ENCODE measurements at regions not wholly inside any gene's neighbourhood (a gene's known extent, or its start where the extent isn't known, plus 50 kb on each side); places are given as distances from the start of the nearest gene placed in this dataset.

- TF ChIP-seq ZNF331 (CRISPR knock-in tag; IDR thresholded peaks at IDR 0.05; ENCODE audit: low read depth) (no peak), ETS1 (IDR thresholded peaks at IDR 0.05) (no peak), ZNF462 (CRISPR knock-in tag; IDR thresholded peaks at IDR 0.05) (no peak)
Observed at GRCh38 chr1:63721531-63722189, 52.2 kb upstream of the ROR1 start (continued).

GRCh38 chr1:63723602-63724001, 50.2 kb upstream of the ROR1 start:
- no peaks in the 10 kb centered on the region for H3K79me2 ChIP-seq (replicated peaks; ENCODE audit: insufficient read depth)
- peak overlapping the region; percentile 14; the same call in 1 of the 2 replicates for H2AFZ ChIP-seq
- H3K9me2 ChIP-seq (ENCODE audit: insufficient read depth): no peaks in the 10 kb centered on the region
- H3K4me2 ChIP-seq: no peak overlapping the region
- Mint-ChIP-seq H3K36me3 (ENCODE audit: low read depth) (peaks cover 8% of the 10 kb centered on the region; the same call in 2 of the 3 replicates), H3K4me3 (no peak overlapping the region), H3K9me3 (peaks cover 8% of the 10 kb centered on the region; the same call in 2 of the 3 replicates), H3K27me3 (ENCODE audit: insufficient read depth, low read depth, poor library complexity) (peaks cover 5% of the 10 kb centered on the region), H3K4me1 (peaks cover 16% of the 10 kb centered on the region), H3K27ac (no peak overlapping the region)
- H3K4me1 ChIP-seq (ENCODE audit: insufficient read depth): peaks cover 16% of the 10 kb centered on the region
- DNase-seq (ENCODE audit: low spot score) (no peak), ATAC-seq (no peak)
- no peaks in the 10 kb centered on the region for H4K20me1 ChIP-seq (replicated peaks; ENCODE audit: insufficient read depth)
- H3K4me3 ChIP-seq: no peak overlapping the region
- no peaks in the 10 kb centered on the region for H3K36me3 ChIP-seq (ENCODE audit: insufficient read depth)
- H3K27me3 ChIP-seq (ENCODE audit: insufficient read depth): no peaks in the 10 kb centered on the region
- no peaks in the 10 kb centered on the region for H3F3A ChIP-seq (replicated peaks; ENCODE audit: low read depth)
- H3K27ac ChIP-seq (ENCODE audit: low read depth): no peak overlapping the region
- TF ChIP-seq JUNB (IDR thresholded peaks at IDR 0.05; ENCODE audit: unreplicated experiment) (no peak), EZH2 (IDR thresholded peaks at IDR 0.05; ENCODE audit: low read depth, unreplicated experiment) (no peak), EZH2phosphoT487 (IDR thresholded peaks at IDR 0.05; ENCODE audit: unreplicated experiment) (no peak), CTCF (conservative IDR thresholded peaks at IDR 0.05; ENCODE audit: low read depth in 2 of 2) (no peak), ZNF114 (CRISPR knock-in tag; IDR thresholded peaks at IDR 0.05) (no peak), STAT1 (IDR thresholded peaks at IDR 0.05; ENCODE audit: unreplicated experiment) (no peak)

Data from GM23338 (cell line).